SK-N-SH treated with all-trans-retinoic acid at 6 μM for 48 hours (cell line): ENCODE measurements at regions not wholly inside any gene's neighbourhood (a gene's known extent, or its start where the extent isn't known, plus 50 kb on each side); places are given as distances from the start of the nearest gene placed in this dataset.

Experiments
- ISL1 ChIP-seq: fragments of 250-450 bp; sonication (Bioruptor Pico); IDR thresholded peaks from 2 replicates; pipeline ENCODE4 v2.1.2; 2022; ENCODE audit warnings: mild to moderate bottlenecking, moderate library complexity
- TCF4 ChIP-seq: fragments of 250-450 bp; sonication (Bioruptor Pico); IDR thresholded peaks from 2 replicates; pipeline ENCODE4 v1.8.0; 2021; ENCODE audit warnings: mild to moderate bottlenecking, moderate library complexity, borderline replicate concordance
- ZFP30 ChIP-seq: fragments of 450-650 bp; formaldehyde crosslinking; IDR thresholded peaks from 2 replicates; pipeline ENCODE4 v1.5.0; 2022; ENCODE audit warnings: mild to moderate bottlenecking, moderate library complexity
- TF ChIP-seq, protein P1 (sequence below): fragments of 250-450 bp; sonication (Bioruptor Pico); IDR thresholded peaks from 2 replicates; pipeline ENCODE4 v1.5.1; 2021; ENCODE audit warnings: mild to moderate bottlenecking, moderate library complexity
- TF ChIP-seq, protein P2 (sequence below): fragments of 250-450 bp; sonication (Bioruptor Pico); IDR thresholded peaks from 2 replicates; pipeline ENCODE4 v1.8.0; 2020; ENCODE audit warnings: mild to moderate bottlenecking, moderate library complexity, borderline replicate concordance

DNA sequence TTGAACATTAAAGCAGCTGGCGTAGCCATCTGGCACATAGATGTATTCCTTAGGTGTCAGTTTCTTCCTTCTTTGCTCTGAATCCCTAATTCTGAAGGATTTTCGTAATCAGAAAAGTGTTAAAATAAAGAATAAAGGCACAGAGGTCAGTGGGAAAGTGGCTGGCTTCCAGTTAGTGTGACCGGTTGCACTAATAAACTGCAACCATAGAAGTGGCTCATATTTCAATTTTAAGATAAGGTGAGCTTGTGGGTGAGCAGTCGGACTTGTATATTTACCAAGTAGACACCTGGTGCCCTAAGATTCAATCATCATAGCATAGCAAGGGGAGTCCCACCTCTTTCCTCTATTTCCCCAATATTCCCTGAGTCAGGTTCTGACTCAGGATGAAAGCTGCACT lies 459.6 kb downstream of the ACTL7B start:
- TF ChIP-seq ISL1 (no peak), ZFP30 (CRISPR knock-in tag) (no peak), TCF4 (no peak)
- TF ChIP-seq, protein P1, sequence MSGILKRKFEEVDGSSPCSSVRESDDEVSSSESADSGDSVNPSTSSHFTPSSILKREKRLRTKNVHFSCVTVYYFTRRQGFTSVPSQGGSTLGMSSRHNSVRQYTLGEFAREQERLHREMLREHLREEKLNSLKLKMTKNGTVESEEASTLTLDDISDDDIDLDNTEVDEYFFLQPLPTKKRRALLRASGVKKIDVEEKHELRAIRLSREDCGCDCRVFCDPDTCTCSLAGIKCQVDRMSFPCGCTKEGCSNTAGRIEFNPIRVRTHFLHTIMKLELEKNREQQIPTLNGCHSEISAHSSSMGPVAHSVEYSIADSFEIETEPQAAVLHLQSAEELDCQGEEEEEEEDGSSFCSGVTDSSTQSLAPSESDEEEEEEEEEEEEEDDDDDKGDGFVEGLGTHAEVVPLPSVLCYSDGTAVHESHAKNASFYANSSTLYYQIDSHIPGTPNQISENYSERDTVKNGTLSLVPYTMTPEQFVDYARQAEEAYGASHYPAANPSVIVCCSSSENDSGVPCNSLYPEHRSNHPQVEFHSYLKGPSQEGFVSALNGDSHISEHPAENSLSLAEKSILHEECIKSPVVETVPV: no peak
- TF ChIP-seq, protein P2, sequence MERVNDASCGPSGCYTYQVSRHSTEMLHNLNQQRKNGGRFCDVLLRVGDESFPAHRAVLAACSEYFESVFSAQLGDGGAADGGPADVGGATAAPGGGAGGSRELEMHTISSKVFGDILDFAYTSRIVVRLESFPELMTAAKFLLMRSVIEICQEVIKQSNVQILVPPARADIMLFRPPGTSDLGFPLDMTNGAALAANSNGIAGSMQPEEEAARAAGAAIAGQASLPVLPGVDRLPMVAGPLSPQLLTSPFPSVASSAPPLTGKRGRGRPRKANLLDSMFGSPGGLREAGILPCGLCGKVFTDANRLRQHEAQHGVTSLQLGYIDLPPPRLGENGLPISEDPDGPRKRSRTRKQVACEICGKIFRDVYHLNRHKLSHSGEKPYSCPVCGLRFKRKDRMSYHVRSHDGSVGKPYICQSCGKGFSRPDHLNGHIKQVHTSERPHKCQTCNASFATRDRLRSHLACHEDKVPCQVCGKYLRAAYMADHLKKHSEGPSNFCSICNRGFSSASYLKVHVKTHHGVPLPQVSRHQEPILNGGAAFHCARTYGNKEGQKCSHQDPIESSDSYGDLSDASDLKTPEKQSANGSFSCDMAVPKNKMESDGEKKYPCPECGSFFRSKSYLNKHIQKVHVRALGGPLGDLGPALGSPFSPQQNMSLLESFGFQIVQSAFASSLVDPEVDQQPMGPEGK (CRISPR knock-in tag): no peak
